GM18868 (cell line): ENCODE measurements at regions not wholly inside any gene's neighbourhood (a gene's known extent, or its start where the extent isn't known, plus 50 kb on each side); places are given as distances from the start of the nearest gene placed in this dataset.
A peak's percentile ranks its signal among the peaks of the same experiment; 100 is the strongest.

Source experiments
- ATAC-seq: cut with Tn5 transposase; IDR thresholded peaks from one replicate; pipeline ENCODE4 v1.9.1; 2021; ENCODE audit warnings: mild to moderate bottlenecking, moderate library complexity; ENCODE audit not compliant: unreplicated experiment

DNA sequence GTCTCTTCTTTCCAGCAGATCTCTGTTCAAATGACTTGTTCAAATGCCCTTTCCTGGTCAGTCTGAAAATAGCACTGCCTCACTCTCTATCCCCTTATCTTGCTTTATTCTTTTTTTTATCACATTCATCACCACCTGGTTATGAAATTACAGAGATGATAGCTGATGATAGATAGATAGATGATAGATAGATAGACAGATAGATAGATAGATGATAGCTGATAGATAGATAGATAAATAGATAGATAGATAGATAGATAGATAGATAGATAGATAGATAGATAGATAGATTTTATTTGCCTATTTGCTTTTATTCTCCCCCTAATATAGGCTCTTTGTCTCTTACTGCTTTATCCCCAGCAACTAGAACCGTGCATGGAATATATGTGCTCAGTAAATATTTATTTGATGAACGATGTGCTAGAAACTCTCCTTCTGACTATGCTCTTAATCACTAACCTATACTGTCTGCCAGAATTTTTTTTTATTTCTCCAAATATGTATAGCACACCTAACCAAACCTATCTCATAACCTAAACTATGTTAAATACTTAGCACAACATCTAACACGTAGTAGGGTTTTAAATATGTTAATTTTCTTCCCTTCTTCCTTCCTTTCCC, 372.8 kb upstream of the DUSP10 start:
- ATAC-seq: no peak

DNA sequence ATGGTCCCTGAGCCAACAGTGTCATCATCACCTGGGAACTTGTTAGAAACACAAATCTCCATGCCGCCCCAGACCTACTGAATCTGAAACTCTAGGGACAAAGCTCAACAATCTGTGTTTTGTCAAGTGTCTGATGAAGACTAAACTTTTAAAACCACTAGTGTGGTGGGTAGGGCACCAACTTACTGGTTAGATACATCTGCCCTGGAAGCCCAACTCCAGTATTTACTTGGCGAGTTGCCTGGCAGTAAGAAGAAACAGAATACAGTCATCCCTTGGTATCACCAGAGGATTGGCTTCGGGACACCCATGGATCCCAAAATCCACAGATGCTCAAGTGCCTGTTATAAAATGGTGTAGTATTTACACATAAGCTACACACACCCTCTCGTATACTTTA, 367.9 kb upstream of the DUSP10 start:
- ATAC-seq: no peak

DNA sequence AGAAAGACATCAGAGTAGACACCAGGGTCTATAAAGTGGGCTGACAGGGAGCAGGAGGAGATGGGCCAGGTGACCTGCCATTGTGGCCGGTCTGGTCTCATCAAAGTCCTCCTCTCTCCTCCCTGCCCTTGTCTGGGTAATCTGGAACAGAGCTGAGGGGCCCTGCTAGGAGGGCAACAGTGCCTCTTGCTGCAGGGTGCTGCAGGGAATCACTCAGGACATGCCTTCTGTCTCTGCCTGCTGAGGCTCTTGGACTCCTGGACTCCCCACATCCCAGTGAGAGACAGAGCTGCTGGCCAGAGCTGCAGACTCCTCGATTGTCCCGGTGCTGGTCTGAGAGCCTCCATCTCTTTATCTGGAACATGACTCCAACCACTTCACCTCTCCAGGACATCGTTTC, 366.1 kb upstream of the DUSP10 start:
- no peak for ATAC-seq

DNA sequence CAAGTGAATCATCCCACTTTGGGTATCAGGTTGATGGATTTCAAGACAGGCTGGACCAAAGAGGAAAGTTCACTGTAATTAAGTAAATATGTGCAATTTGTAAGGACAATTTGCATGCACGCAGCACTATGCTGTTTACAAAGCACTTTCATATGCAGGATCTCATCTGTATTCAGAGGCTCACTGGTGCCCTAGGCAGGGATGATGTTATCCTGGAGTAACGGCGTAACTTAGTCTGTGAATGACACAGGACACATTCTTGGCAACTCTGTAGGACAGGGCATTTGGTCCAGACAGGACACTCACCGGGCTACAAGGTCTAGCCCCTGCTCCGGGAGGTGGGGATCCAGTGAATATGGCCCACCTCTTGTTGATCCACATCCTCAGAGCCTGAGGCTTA, 365.4 kb upstream of the DUSP10 start:
- no peak for ATAC-seq

DNA sequence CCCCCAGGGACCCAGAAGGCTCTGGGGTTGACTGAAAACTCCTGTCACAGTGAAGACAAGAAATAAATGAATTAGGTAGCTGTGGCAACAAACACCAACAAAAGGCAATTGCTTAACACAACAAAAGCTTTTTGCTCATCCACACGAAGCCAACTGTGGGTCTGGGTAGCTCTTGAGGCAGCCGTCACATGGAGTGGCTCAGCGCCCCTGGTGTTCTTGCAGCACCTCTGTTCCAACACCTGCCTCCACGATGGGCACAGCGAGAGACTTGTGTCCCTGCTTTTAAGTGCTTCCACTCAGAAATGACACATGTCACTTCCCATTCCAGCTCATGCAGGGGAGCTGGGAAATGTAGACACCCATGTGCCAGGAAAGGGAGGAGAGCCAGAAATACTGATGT, 364.5 kb upstream of the DUSP10 start:
- no peak for ATAC-seq

DNA sequence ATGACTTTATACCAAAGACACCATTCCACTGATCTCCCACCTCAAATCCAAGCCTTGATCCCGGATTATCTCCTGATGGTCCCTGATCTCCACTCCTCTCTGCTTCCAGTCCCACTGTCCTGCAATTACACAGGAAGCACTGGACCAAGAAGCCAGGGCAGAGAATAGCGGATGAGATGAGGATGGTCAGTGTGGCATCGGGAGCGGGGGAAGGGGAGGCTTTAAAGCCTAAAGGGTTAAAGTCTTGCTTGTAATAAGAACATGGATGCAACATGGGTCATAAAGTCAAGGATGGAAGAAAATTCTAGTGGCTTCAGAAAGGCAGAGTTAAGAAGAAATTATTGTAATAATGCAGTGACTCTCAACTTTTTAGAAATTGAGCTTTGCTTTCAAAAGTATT, 364.0 kb upstream of the DUSP10 start:
- ATAC-seq: no peak

DNA sequence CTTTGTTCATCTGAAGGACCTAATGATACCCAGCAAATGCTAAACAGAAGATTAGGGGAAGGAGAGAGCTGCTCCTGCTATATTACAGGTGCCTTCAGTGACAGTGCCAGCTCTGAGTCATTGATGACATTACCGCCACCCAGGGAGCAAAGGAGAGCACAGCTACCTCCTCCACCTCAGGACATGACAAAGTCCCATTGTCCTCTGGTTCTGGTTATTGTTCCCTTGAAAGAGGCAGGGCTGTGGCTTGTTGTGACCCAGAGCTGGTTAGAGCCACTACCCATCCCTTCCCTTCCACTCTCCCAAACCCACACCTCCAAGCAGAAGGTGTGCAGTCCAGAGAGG, 363.5 kb upstream of the DUSP10 start:
- ATAC-seq: peak; percentile 71

DNA sequence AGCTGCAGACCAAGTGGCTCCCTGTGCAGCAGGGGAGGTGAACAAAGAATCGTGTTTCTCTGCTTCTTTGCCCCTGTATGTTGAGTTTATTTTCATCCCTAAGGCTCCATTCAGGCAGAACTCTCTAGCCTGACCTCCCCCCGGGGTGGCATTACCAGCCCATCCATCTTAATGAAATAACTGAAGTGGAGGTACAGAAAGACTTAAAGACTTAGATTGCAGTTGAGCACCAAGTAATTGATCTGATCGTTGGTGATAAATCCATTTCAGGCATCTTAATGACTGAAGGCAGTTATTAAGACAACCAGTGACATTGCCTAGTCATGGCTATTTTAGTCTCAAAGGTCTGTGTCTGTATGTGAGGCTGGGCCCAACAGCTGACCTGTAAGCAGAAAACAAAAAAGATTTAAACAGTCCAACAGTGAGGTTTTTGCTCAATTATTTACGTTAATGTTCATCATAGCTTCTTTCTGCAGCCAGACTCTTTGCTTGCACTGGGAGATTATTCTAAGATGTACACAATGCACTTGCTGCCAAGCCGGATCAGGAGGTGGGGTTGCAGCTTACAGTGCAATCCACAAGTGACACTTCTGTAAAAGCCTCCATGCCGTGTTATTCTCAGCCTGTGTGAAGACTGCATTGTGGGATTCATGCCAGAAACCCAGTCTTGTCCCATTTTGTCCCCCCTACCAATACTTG, 363.0 kb upstream of the DUSP10 start:
- ATAC-seq: no peak

DNA sequence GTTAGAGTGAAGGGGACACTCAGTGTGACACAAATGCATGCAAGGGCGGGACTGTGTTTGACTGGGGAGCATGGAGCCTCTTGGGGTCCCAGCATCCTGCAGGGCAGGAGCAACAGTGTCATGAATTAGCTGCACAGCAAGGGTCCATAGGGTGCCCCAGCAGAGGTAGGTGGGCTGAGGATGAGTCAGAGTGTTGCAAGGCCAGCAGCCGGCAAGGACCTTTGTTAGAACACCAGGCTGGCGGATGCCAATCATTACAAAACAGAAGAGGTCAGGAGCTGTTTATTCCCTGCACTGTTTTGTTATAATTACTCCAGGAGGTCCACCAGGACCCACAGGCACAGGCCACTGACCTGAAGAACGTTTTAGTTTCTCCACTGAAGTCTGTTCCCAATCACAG, 362.2 kb upstream of the DUSP10 start:
- no peak for ATAC-seq

DNA sequence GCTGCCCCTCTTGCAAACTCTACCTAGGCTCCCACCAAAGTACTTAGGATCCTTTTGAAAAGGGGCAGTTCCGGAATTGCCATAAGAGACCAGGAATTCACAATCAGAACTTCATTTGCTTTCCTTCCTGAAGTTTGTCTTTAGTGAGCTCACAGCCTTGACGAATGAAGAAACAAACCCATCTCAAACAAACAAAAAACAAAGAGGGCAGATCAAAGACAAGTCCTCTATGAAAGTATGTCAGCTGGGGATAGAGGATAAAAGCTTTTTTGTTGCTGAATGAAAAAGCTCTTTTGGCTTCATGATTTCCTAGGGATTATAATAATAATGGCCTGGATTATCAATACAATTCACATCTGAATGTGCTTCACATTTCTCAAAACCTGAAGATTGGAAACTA, 357.9 kb upstream of the DUSP10 start:
- ATAC-seq: no peak

DNA sequence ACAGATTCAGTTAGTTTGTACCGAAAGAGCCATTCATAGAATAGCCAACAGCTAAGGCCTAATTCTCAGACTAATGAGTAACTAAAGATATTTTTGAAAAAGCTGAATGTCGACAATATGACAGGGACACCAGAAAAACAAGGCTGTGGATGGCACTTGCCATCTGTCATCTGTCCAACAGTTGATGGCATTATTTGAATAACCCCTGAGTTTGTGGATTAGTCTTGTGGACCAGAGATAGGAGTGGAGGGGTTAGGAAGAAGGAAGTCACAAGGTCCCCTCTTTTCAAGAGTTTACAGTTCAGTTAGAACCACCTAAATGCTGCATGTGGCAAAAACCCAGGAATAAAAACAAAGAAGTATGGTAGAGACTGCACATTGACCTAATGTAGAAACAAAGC, 356.5 kb upstream of the DUSP10 start:
- no peak for ATAC-seq

DNA sequence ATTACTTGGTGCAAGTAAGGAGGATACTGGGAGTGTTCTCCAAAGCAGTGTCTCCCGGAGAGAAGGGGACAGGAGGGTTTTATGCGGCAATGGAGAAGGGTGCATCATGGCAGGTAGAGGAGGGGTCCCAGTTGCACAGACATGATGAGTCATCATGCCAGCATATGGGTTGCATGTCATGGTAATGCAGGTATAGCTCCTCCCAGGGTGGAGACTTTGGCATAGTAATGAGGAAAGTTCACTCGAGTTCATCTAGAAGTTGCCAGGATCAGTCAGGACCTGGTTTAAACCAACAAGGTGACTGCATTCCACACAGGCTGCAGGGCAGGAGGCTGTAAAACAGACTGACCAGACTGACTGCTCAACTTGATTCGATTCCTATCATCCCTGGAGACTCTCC, 355.7 kb upstream of the DUSP10 start:
- no peak for ATAC-seq

DNA sequence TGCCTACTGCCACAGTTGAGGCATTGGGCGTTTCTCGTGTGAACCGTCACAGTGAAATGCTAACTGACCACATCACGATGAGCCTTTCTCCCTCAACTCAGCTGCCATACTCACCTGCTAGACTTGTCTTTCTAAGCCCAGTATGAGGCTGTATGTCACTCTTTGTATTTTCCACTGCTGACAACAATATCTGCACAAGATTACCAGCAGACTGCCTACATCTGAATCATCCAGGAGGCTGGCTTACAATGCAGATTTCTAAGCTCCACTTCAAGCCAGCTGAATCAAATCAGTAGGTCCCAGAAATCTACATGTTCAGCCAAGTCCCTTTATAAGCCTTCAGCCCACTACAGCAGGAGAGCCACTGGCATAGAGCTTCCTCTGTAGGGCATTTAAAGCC, 355.0 kb upstream of the DUSP10 start:
- no peak for ATAC-seq

DNA sequence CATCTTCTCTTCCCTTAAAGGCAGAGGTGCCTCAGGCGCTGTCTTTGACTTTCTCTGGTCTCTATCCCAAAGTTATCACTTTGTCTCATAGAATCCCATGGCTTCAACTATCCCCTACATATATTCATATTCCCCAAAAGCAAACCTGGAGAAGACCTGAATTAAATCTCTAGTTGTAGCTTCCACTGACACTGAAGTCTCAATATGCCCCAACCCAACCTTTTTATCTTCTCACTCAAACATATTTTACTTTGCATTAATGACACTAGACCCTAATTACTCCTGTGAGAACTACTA, 354.5 kb upstream of the DUSP10 start:
- ATAC-seq: peak; percentile 6

DNA sequence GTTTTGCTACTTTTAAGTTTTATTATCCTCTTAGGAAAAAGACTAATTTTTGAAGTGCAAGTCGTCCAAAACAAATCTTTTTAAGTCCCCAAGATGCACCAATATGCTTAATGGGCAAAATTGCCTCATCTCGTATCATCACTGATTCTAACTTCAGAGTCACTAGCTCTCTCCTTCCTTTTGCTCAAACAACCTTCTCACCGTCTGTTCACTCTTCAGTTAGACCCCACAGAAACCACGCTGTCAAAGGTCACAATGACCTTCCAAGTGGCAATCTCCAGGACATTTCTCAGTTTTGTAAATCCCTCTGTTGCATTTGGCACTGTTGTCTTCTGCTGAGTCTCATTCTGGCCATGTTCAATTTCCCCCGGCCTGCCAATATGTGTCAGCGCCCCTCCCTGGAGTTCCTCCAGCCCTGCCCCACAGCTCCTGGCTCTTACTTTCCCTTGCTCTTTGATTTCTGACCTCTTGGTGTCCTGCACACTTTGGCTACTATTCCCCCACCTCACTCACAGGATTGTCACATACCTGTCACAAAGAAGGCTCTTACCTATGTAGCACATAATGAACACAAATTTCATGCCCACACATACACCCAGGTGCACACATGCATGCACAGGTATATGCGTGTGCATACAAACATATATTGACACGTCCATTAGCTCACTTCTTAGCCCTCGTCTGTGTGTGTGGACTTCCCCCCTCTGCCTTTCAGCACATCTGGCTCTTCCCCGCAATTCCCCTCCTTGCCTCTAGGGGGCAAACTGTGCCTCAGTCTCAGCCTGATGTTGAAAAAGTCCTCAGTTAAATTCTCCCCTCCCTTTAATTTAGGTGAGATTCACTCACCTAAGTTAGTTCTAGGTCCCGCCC, 354.0 kb upstream of the DUSP10 start:
- ATAC-seq: peak; percentile 88

DNA sequence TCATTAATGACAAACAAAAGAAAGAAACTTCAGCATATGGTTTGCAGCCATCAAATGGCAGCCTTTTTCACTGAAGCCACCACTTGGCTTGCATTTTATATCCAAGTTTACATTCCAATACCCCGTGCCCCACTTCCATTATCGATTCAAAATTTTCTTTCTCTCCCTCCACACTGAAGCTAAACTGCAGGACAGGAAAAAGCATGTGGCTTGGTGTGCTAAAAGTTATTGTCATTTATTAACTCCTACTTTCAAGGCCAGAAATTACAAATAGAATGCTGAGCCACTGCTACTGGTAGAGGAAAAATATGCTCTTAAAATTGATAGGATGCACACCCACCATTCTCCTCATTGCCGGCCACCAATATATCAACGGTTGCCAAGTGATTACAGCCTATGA, 351.6 kb upstream of the DUSP10 start:
- ATAC-seq: no peak

DNA sequence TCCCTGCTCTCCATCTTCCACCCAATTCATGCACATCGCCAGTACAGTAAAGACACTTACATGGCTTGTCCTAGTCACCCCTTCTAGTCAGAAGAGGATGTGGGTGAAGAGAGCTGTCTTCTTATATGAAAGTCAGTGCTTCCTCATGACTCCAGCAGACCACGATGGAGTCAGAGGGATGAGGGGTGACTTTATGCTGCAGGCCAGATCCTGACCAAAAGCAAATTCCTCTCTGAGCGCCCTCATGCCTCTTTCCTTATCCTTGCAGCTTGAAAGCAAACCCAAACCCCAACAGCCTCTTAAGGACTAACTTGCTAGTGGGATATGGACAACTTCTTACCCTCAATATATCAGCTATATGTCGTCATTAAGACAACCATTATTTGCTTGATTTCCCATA, 348.2 kb upstream of the DUSP10 start:
- ATAC-seq: no peak

DNA sequence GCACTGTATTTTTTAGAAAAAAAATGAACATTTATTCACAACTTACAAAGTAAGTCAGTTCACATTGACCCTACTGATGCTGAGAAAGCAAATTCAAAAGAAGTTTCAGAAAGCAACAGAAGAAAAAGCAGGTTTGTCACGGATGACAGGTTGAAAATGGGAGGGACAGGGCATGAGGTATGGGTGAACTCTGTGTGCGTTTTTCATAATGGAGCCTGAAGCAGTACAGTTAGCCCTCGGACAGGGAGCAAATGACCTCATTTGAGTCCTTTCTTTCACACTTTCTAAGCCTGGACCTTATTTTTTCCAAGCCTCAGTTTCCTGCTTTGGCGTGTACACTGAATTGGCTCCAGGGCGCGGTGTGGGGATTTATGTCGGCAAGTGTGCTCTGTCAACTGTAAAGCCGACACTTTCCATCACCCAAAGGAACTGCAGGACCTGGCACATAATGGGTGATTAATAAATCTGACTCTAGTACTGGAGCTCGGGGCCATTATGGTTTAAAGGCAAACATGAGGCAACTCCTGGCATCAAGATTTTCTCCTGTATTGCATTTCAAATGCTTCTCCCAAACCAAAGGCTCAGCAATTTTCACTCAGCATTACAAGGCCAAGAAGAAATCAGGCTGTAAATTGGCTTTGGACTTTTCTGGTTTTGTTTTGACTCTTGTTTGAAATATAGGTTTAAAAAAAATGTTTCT, 345.5 kb upstream of the DUSP10 start:
- ATAC-seq: no peak

DNA sequence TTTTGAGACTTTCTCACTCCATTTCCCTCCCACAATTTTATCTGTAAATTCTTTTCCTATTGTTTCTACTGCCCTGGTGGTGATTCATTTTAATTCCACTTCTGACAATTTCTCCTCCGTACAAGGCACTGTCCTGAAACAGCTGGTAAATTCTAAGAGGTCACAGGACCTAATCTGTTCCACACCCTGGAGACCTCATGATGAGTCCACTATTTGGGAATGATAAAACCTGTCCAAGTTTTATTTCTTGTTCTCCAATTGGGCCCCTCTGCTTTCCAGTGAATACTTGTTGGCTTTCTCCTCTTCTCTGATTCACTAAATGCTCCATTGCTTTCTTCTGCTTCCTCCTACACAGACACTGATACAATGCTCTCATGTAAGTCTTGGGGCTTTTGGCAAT, 343.1 kb upstream of the DUSP10 start:
- ATAC-seq: no peak

DNA sequence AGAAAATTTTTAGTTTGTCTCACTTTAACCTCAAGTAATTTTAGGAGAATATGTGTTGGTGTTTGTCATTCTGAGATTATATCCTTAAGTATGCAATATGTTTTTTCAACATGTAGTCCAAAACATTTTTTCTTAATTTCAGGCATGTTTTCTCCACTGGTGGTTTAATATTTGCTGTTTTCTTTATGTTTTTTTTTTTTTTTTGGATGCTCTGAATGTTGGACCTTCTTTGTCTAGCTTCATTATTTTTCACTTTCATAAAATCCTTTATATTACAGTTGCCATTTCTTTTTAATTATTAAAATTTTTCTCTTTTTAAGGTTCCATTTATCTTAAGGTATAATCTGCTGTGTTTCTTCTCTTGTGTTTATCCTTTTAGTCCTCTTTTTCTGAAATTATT, 342.2 kb upstream of the DUSP10 start:
- no peak for ATAC-seq

DNA sequence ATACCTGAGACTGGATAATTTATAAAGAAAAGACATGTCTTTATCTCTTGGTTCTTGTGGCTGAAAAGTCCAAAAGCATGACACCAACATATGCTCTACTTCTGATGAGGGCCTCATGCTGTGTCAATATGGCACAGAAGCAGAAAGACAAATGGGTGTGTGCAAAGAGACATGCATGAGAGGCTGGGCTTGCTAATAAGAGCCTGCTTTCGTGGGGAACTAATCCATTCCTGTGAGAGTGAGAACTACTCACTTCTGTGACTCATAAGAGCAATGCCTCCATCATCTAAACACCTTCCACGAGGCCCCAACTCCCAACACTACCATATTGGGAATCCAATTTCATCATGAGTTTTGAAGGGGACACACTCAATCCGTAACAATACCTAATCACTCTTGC, 340.0 kb upstream of the DUSP10 start:
- ATAC-seq: peak; percentile 61

DNA sequence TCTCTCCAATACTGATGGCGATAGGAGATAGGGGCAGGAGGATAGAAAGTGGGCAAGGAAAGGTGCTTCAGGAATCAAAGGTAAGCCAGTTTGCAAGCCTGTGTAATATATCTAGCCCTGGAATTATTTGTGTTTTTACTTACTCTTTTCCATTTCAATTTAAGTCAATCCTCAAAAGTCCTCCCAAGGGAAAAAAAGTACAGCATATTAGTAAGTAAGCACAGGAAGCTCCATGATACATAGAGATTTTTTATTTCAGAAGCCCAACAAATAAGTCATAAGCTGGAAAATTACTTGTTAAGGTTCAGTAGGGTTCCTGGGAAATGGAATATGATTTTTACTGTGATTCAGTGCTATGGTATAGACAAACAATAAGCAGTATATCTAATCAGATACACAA, 337.7 kb upstream of the DUSP10 start:
- ATAC-seq: no peak
